ENCODE measurements at regions not wholly inside any gene's neighbourhood (a gene's known extent, or its start where the extent isn't known, plus 50 kb on each side); places are given as distances from the start of the nearest gene placed in this dataset.

- Histone ChIP-seq H3K4me1 (ENCODE audit: insufficient read depth, low read length) (peaks cover 11% of the 10 kb centered on the region), H3K79me2 (ENCODE audit: low read length) (no peaks in the 10 kb centered on the region), H3K9ac (ENCODE audit: low read length) (no peak overlapping the region), H3K9me2 (replicated peaks; ENCODE audit: low read length) (no peaks in the 10 kb centered on the region), H3K4me3 (ENCODE audit: low read length) (no peak overlapping the region), H3K9me3 (ENCODE audit: low read length) (peaks cover 8% of the 10 kb centered on the region), H3K4me2 (ENCODE audit: low read length) (no peak overlapping the region), H3K27me3 (ENCODE audit: low read length) (no peaks in the 10 kb centered on the region), H4K20me1 (ENCODE audit: low read length) (no peaks in the 10 kb centered on the region), H2AFZ (ENCODE audit: low read length) (no peak overlapping the region), H3F3A (ENCODE audit: low read length, unreplicated experiment) (no peaks in the 10 kb centered on the region), H3K36me3 (ENCODE audit: low read depth, low read length) (no peaks in the 10 kb centered on the region), H3K27ac (ENCODE audit: low read length) (no peak overlapping the region)
- BruUV-seq (replicated peaks), result no TSS peak
- intact Hi-C loops (cut with micrococcal nuclease), result no loop called here
- DNase-seq (no peak), ATAC-seq (no peak)
- no peak for TF ChIP-seq CTCF (conservative IDR thresholded peaks at IDR 0.05; ENCODE audit: low read depth, low read length)
- TF ChIP-seq EZH2 (IDR thresholded peaks at IDR 0.05; ENCODE audit: low read length, unreplicated experiment), result no peak
- no peak for TF ChIP-seq EZH2phosphoT487 (IDR thresholded peaks at IDR 0.05; ENCODE audit: borderline replicate concordance, low read length)
- POLR2A ChIA-PET (ENCODE audit: unreplicated experiment), result no interaction called here
- CTCF ChIA-PET, result no interaction called here
Measured at GRCh38 chr1:87542697-87543096, 214.0 kb downstream of the LMO4 start.

GRCh38 chr1:87549738-87550137 is 221.1 kb downstream of the LMO4 start:
- Histone ChIP-seq H3F3A (ENCODE audit: low read length, unreplicated experiment) (no peaks in the 10 kb centered on the region), H3K27me3 (ENCODE audit: low read length) (no peaks in the 10 kb centered on the region), H3K4me2 (ENCODE audit: low read length) (no peak overlapping the region), H3K27ac (ENCODE audit: low read length) (no peak overlapping the region), H3K9me2 (replicated peaks; ENCODE audit: low read length) (no peaks in the 10 kb centered on the region), H3K9me3 (ENCODE audit: low read length) (no peaks in the 10 kb centered on the region), H2AFZ (ENCODE audit: low read length) (no peak overlapping the region), H3K36me3 (ENCODE audit: low read depth, low read length) (no peaks in the 10 kb centered on the region), H3K79me2 (ENCODE audit: low read length) (no peaks in the 10 kb centered on the region), H3K9ac (ENCODE audit: low read length) (no peak overlapping the region), H3K4me3 (ENCODE audit: low read length) (no peak overlapping the region), H3K4me1 (ENCODE audit: insufficient read depth, low read length) (no peaks in the 10 kb centered on the region), H4K20me1 (ENCODE audit: low read length) (no peaks in the 10 kb centered on the region)
- intact Hi-C loops (cut with micrococcal nuclease), result no loop called here
- ChIA-PET CTCF (no interaction called here), POLR2A (ENCODE audit: unreplicated experiment) (no interaction called here)
- DNase-seq (no peak), ATAC-seq (no peak)
- no TSS peak for BruUV-seq (replicated peaks)
- no peak for TF ChIP-seq CTCF (conservative IDR thresholded peaks at IDR 0.05; ENCODE audit: low read depth, low read length)
- no peak for TF ChIP-seq EZH2phosphoT487 (IDR thresholded peaks at IDR 0.05; ENCODE audit: borderline replicate concordance, low read length)
- TF ChIP-seq EZH2 (IDR thresholded peaks at IDR 0.05; ENCODE audit: low read length, unreplicated experiment), result no peak

GRCh38 chr1:87553511-87553910 is 224.8 kb downstream of the LMO4 start:
- H3K4me2 ChIP-seq (ENCODE audit: low read length), result no peak overlapping the region
- POLR2A ChIA-PET (ENCODE audit: unreplicated experiment), result no interaction called here
- H3F3A ChIP-seq (ENCODE audit: low read length, unreplicated experiment), result no peaks in the 10 kb centered on the region
- CTCF ChIA-PET, result no interaction called here
- H3K9me3 ChIP-seq (ENCODE audit: low read length), result no peaks in the 10 kb centered on the region
- no peak overlapping the region for H3K4me3 ChIP-seq (ENCODE audit: low read length)
- no peak overlapping the region for H3K9ac ChIP-seq (ENCODE audit: low read length)
- H3K4me1 ChIP-seq (ENCODE audit: insufficient read depth, low read length), result peaks cover 7% of the 10 kb centered on the region; the same call in 1 of the 2 replicates
- DNase-seq, result no peak
- no peaks in the 10 kb centered on the region for H3K79me2 ChIP-seq (ENCODE audit: low read length)
- H4K20me1 ChIP-seq (ENCODE audit: low read length), result no peaks in the 10 kb centered on the region
- TF ChIP-seq CTCF (conservative IDR thresholded peaks at IDR 0.05; ENCODE audit: low read depth, low read length), result no peak
- no peak for TF ChIP-seq EZH2phosphoT487 (IDR thresholded peaks at IDR 0.05; ENCODE audit: borderline replicate concordance, low read length)
- no peak for TF ChIP-seq EZH2 (IDR thresholded peaks at IDR 0.05; ENCODE audit: low read length, unreplicated experiment)
- BruUV-seq (replicated peaks), result no TSS peak
- no peaks in the 10 kb centered on the region for H3K36me3 ChIP-seq (ENCODE audit: low read depth, low read length)
- intact Hi-C loops (cut with micrococcal nuclease), result no loop called here
- no peak overlapping the region for H3K27ac ChIP-seq (ENCODE audit: low read length)
- H3K9me2 ChIP-seq (replicated peaks; ENCODE audit: low read length), result no peaks in the 10 kb centered on the region
- ATAC-seq, result no peak
- no peak overlapping the region for H2AFZ ChIP-seq (ENCODE audit: low read length)
- H3K27me3 ChIP-seq (ENCODE audit: low read length), result no peaks in the 10 kb centered on the region

Measured in PC-3 (cell line).